ENCODE measurements at regions not wholly inside any gene's neighbourhood (a gene's known extent, or its start where the extent isn't known, plus 50 kb on each side); places are given as distances from the start of the nearest gene placed in this dataset.

- TF ChIP-seq CTCF (IDR thresholded peaks at IDR 0.05) (no peak), POLR2A (IDR thresholded peaks at IDR 0.05) (no peak)
Measured at GRCh38 chr15:93929375-93930094, 301.8 kb upstream of the MCTP2 start.
